Transverse colon (tissue), 4 donors: ENCODE measurements at regions not wholly inside any gene's neighbourhood (a gene's known extent, or its start where the extent isn't known, plus 50 kb on each side); places are given as distances from the start of the nearest gene placed in this dataset.

Experiments
- DNase-seq: peaks from one replicate; pipeline ENCODE4 v3.0.0-alpha.2; 2019
- H3K27ac ChIP-seq, 4 donors: fragments of 200-600 bp; sonication (generic); 2 replicates each; pipeline ENCODE4 v1.5.1; 2016 to 2018; ENCODE audit warnings: inconsistent platforms in 4 of 4
- H3K27me3 ChIP-seq: fragments of 200-600 bp; sonication (generic); 2 replicates; pipeline ENCODE4 v1.5.1; 2017; ENCODE audit warnings: inconsistent platforms
- H3K36me3 ChIP-seq, 4 donors: fragments of 200-600 bp; sonication (generic); 2 replicates each; pipeline ENCODE4 v1.5.1; 2017 to 2019; ENCODE audit warnings: inconsistent platforms in 4 of 4
- H3K4me1 ChIP-seq, 4 donors: fragments of 200-600 bp; sonication (generic); 2 replicates each; pipeline ENCODE4 v1.5.1; 2017 to 2020; ENCODE audit warnings: inconsistent platforms in 4 of 4
- H3K4me3 ChIP-seq, 4 donors: fragments of 200-600 bp; sonication (generic); 1 replicate in 1 of 4; 2 replicates in 3 of 4; pipeline versions ENCODE4 v1.5.1 to v1.6.1; 2017 to 2019; ENCODE audit warnings: inconsistent platforms in 4 of 4
- H3K9me3 ChIP-seq, 2 donors: fragments of 200-600 bp; sonication (generic); 2 replicates each; pipeline ENCODE4 v1.5.1; 2017 to 2019; ENCODE audit warnings: inconsistent platforms in 2 of 2
- EP300 ChIP-seq: sonication (generic); formaldehyde crosslinking; IDR thresholded peaks from one replicate; pipeline ENCODE4 v1.6.1; 2017; ENCODE audit warnings: antibody characterized with exemption, low read depth
- POLR2A ChIP-seq: fragments of 450-650 bp; IDR thresholded peaks from one replicate; pipeline ENCODE4 v1.6.1; 2016; ENCODE audit warnings: antibody characterized with exemption, mild to moderate bottlenecking, moderate library complexity
- POLR2AphosphoS5 ChIP-seq, 3 donors: sonication (generic); formaldehyde crosslinking; IDR thresholded peaks; one replicate each; pipeline ENCODE4 v1.6.1; 2016; ENCODE audit warnings: antibody characterized with exemption in 3 of 3
- WGBS, 2 donors: methylation state at CpG; one replicate each; pipeline ENCODE4 v1.1.5; 2018; ENCODE audit warnings: low coverage in 1 of 2; 5-methylcytosine and 5-hydroxymethylcytosine counted together
- in situ Hi-C, 4 donors: fragments of 200-750 bp; cut with MboI; loops; one replicate each; pipeline versions ENCODE4 v1.15.0 to v1.15.1; 2017; ENCODE audit warnings: low sequenced_read_pairs in 3 of 4, low pct_ligation_motif_present in 1 of 4, low pct_unique_long_range_greater_than_20kb in 1 of 4
- intact Hi-C: fragments of 100-400 bp; cut with DNase I; formaldehyde crosslinking; loops from one replicate; pipeline ENCODE4 v1.15.1; 2023; ENCODE audit warnings: low total_unique reads
- TF ChIP-seq, protein P1 (sequence below), 5 experiments: fragments of 200-600 bp in 3 of 5; fragments of 450-650 bp in 2 of 5; sonication (generic) in 3 of 5; IDR thresholded peaks; 1 replicate in 2 of 5; 2 replicates in 3 of 5; pipeline ENCODE4 v1.5.1; 2016 to 2017; ENCODE audit warnings: antibody characterized with exemption in 5 of 5, inconsistent platforms in 3 of 5, mild to moderate bottlenecking in 2 of 5, moderate library complexity in 1 of 5

DNA sequence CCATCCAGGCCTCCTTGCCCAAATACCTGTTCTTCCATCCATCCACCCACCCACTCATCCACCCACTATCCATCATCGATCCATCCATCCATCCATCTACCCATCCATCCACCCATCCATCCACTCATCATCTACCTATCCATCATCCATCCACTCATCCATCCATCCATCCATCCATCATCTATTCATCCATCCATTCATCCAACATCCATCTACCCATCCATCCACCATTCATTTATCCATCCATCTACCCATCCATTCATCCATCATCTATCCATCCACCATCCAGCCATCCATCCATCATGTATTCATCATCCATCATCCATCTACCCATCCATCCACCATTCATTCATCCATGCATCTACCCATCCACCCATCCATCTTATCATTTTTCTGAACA is 413.2 kb downstream of the CTTN start:
- in situ Hi-C loops (loop anchor here in 3 of 4 donors (25.0 kb wide), 1 partner anchor 601 kb away; no protein-coding TSS in a partner anchor), intact Hi-C loops (no loop called here)
- H3K27ac ChIP-seq = no peak overlapping the region
- no peak overlapping the region for H3K4me3 ChIP-seq
- 83 to 92% methylated on average over 1 of the region's 1 CpG for WGBS, 2 donors
- TF ChIP-seq, protein P1, sequence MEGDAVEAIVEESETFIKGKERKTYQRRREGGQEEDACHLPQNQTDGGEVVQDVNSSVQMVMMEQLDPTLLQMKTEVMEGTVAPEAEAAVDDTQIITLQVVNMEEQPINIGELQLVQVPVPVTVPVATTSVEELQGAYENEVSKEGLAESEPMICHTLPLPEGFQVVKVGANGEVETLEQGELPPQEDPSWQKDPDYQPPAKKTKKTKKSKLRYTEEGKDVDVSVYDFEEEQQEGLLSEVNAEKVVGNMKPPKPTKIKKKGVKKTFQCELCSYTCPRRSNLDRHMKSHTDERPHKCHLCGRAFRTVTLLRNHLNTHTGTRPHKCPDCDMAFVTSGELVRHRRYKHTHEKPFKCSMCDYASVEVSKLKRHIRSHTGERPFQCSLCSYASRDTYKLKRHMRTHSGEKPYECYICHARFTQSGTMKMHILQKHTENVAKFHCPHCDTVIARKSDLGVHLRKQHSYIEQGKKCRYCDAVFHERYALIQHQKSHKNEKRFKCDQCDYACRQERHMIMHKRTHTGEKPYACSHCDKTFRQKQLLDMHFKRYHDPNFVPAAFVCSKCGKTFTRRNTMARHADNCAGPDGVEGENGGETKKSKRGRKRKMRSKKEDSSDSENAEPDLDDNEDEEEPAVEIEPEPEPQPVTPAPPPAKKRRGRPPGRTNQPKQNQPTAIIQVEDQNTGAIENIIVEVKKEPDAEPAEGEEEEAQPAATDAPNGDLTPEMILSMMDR (IDR thresholded peaks at IDR 0.05) = no peak
- TF ChIP-seq POLR2A (no peak), EP300 (no peak), POLR2AphosphoS5 (IDR thresholded peaks at IDR 0.05) (no peak)
- DNase-seq = no peak
- H3K9me3 ChIP-seq = no peaks in the 10 kb centered on the region
- H3K36me3 ChIP-seq = no peaks in the 10 kb centered on the region
- H3K4me1 ChIP-seq = no peaks in the 10 kb centered on the region
- H3K27me3 ChIP-seq = no peaks in the 10 kb centered on the region

DNA sequence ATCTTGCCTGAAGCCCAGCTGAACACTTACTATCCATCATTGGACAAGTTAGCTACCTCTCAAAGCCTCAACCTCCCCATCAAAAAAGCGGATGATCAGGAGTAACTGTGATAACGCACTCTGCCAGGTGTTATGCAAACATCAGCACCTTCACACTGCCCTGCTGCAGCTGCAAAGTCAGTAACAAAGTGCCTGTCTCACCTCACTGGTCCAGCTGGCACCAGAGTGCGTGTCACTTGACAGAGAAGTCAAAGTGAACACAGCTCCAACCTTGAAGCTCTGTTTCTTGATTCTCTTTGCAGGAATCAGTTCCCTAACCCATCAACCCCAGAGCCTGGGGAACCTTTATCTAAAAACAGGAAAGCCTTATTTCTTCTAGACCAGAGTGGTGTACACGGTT is 413.6 kb downstream of the CTTN start:
- intact Hi-C loops = loop anchor here (1.0 kb wide), 1 partner anchor 23 kb away; no protein-coding TSS in a partner anchor
- no peaks in the 10 kb centered on the region for H3K4me1 ChIP-seq
- no peaks in the 10 kb centered on the region for H3K27me3 ChIP-seq
- DNase-seq = no peak
- TF ChIP-seq POLR2AphosphoS5 (IDR thresholded peaks at IDR 0.05) (no peak), EP300 (no peak), POLR2A (no peak)
- TF ChIP-seq, protein P1 (IDR thresholded peaks at IDR 0.05) = no peak
- in situ Hi-C loops = loop anchor here in 3 of 4 donors (25.0 kb wide), 1 partner anchor 600 kb away; no protein-coding TSS in a partner anchor
- no peak overlapping the region for H3K27ac ChIP-seq
- 43 to 93% methylated on average over 1 to 4 of the region's 4 CpGs for WGBS, 2 donors
- H3K4me3 ChIP-seq = no peak overlapping the region
- no peaks in the 10 kb centered on the region for H3K9me3 ChIP-seq
- no peaks in the 10 kb centered on the region for H3K36me3 ChIP-seq

DNA sequence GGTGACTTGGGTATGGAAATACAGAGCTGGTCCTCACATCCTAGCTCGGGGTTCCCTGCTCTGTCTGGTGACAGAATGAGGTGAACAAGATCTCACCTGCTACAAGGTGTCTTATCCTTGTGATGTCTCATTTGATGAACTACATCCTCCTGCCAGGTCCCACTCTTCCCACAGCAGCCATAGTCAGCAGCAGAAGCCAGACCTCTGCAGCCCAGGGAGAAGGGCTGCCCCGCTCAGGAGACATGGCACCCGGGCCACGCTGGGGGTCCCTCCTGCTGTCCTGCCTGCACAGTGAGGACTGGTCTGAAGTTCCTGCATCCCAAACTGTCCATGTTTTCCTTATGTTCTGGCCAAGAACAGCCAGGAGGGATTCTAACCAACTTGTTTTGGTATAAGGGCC is 414.1 kb downstream of the CTTN start:
- intact Hi-C loops = loop anchor here (1.0 kb wide), 1 partner anchor 23 kb away; no protein-coding TSS in a partner anchor
- no peak overlapping the region for H3K4me3 ChIP-seq
- WGBS, 2 donors = 91% methylated on average over 4 of the region's 4 CpGs; no CpG with 5 or more reads in 1 of the 2 donors

DNA sequence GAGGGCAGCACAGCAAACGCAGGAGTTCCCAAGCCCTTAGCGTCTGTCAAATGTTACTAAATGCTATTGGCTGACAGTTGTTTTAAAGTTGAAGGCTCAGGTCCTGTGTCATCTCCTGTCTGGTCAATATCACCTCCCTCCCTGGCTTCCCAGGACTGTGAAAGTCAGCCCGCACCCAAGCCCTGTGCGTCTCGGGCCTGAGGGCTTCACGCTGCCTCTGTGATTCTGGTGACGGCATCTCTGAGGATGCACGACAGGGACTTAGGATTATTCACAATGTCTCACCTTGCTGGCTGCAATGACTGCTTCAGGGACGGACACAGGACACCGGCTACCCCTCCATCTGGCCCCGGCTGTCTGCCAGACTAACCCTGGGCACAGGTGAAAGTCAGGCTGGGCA is 415.3 kb downstream of the CTTN start:
- H3K4me1 ChIP-seq = no peaks in the 10 kb centered on the region
- WGBS, 2 donors = 89% methylated on average over 11 of the region's 11 CpGs; no CpG with 5 or more reads in 1 of the 2 donors
- no peaks in the 10 kb centered on the region for H3K36me3 ChIP-seq
- in situ Hi-C loops = loop anchor here in 3 of 4 donors (25.0 kb wide), 1 partner anchor 599 kb away; no protein-coding TSS in a partner anchor
- H3K27ac ChIP-seq = no peak overlapping the region
- intact Hi-C loops = no loop called here
- no peaks in the 10 kb centered on the region for H3K9me3 ChIP-seq
- no peaks in the 10 kb centered on the region for H3K27me3 ChIP-seq
- TF ChIP-seq, protein P1 (IDR thresholded peaks at IDR 0.05) = no peak
- no peak for TF ChIP-seq EP300
- TF ChIP-seq POLR2A = no peak
- TF ChIP-seq POLR2AphosphoS5 (IDR thresholded peaks at IDR 0.05) = no peak
- DNase-seq = no peak
- no peak overlapping the region for H3K4me3 ChIP-seq

More for the DNA sequence above, 414.1 kb downstream of the CTTN start:
- Histone ChIP-seq H3K9me3 (no peaks in the 10 kb centered on the region), H3K4me1 (no peaks in the 10 kb centered on the region), H3K27ac (no peak overlapping the region), H3K27me3 (no peaks in the 10 kb centered on the region), H3K36me3 (no peaks in the 10 kb centered on the region)
- in situ Hi-C loops = loop anchor here in 3 of 4 donors (25.0 kb wide), 1 partner anchor 600 kb away; no protein-coding TSS in a partner anchor
- no peak for DNase-seq
- TF ChIP-seq POLR2A (no peak), POLR2AphosphoS5 (IDR thresholded peaks at IDR 0.05) (no peak), EP300 (no peak)
- TF ChIP-seq, protein P1 (IDR thresholded peaks at IDR 0.05) = no peak
